Stomach (tissue), 4 donors: ENCODE measurements at regions not wholly inside any gene's neighbourhood (a gene's known extent, or its start where the extent isn't known, plus 50 kb on each side); places are given as distances from the start of the nearest gene placed in this dataset.

ENCODE experiments used
- CTCF ChIP-seq, 7 experiments: fragments of 450-650 bp in 4 of 7; fragments of 200-600 bp in 3 of 7; sonication (generic) in 3 of 7; IDR thresholded peaks; one replicate each; pipeline ENCODE4 v1.5.1; 2016 to 2019; ENCODE audit warnings: antibody characterized with exemption in 7 of 7, control low read depth in 2 of 7, mild to moderate bottlenecking in 1 of 7
- POLR2A ChIP-seq, 4 donors: fragments of 450-650 bp; IDR thresholded peaks; one replicate each; pipeline ENCODE4 v1.6.1; 2016; ENCODE audit warnings: antibody characterized with exemption in 4 of 4, control low read depth in 2 of 4, mild to moderate bottlenecking in 1 of 4, moderate library complexity in 1 of 4
- POLR2AphosphoS5 ChIP-seq, 3 donors: sonication (generic); formaldehyde crosslinking; IDR thresholded peaks; one replicate each; pipeline ENCODE4 v1.6.1; 2016; ENCODE audit warnings: antibody characterized with exemption in 3 of 3

DNA sequence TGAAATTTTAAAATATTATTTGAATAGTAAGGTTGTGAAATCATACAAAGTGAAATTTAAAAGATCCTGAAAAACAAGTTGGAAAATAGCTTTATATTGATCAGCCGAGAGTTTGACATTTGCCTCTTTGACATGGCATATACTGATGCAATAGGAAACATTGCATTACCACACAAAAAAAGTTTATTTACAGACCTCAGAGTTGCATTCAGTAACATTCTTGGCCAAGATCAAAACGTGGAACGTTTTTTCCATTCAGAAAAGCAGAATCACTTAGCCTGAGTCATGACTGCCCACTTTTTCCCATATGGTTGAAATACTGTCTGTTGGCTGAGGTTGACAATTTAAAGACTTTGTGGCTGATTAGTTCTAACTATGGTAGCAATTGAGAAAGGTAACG, 55.1 kb upstream of the BACH2 start:
- TF ChIP-seq POLR2A (IDR thresholded peaks at IDR 0.05) (no peak), CTCF (IDR thresholded peaks at IDR 0.05) (no peak), POLR2AphosphoS5 (IDR thresholded peaks at IDR 0.05) (no peak)
